C4-2B (cell line): ENCODE measurements at regions not wholly inside any gene's neighbourhood (a gene's known extent, or its start where the extent isn't known, plus 50 kb on each side); places are given as distances from the start of the nearest gene placed in this dataset.

ENCODE experiments used
- H3K27ac ChIP-seq: fragments of 450-650 bp; 2 replicates; pipeline ENCODE4 v1.5.1; 2017
- ZFX ChIP-seq: fragments of 450-650 bp; IDR thresholded peaks from 2 replicates; pipeline ENCODE4 v1.6.1; 2017
- TF ChIP-seq, protein P1 (sequence below): fragments of 450-650 bp; conservative IDR thresholded peaks from 2 replicates; pipeline ENCODE4 v1.5.1; 2017; ENCODE audit warnings: mild to moderate bottlenecking

DNA sequence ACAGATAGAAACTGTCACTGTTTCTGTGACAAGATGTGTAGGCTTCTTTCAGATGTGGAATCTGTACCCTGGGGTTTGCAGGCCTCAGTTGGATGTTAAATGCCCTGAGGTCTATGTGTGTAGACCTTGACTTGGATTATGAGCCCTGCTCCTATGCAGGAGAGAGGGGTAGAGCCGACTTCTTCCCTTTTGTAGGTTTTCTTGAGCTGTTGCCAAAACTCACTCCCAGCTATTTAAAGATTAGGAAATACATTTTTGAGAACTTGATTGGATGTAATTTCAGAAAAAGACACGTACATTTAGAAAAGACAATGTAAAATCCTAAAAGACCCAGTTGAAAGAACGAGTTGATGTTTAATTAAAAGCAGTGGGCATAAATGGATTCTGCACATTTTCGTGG, 374.8 kb downstream of the SLC4A3 start:
- no peak overlapping the region for H3K27ac ChIP-seq
- TF ChIP-seq, protein P1, sequence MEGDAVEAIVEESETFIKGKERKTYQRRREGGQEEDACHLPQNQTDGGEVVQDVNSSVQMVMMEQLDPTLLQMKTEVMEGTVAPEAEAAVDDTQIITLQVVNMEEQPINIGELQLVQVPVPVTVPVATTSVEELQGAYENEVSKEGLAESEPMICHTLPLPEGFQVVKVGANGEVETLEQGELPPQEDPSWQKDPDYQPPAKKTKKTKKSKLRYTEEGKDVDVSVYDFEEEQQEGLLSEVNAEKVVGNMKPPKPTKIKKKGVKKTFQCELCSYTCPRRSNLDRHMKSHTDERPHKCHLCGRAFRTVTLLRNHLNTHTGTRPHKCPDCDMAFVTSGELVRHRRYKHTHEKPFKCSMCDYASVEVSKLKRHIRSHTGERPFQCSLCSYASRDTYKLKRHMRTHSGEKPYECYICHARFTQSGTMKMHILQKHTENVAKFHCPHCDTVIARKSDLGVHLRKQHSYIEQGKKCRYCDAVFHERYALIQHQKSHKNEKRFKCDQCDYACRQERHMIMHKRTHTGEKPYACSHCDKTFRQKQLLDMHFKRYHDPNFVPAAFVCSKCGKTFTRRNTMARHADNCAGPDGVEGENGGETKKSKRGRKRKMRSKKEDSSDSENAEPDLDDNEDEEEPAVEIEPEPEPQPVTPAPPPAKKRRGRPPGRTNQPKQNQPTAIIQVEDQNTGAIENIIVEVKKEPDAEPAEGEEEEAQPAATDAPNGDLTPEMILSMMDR = no peak
- no peak for TF ChIP-seq ZFX

GRCh38 chr2:220002699-220003098, 375.3 kb downstream of the SLC4A3 start:
- no peak overlapping the region for H3K27ac ChIP-seq
- TF ChIP-seq, protein P1 = no peak
- no peak for TF ChIP-seq ZFX

GRCh38 chr2:220005362-220005761, 377.9 kb downstream of the SLC4A3 start:
- H3K27ac ChIP-seq = no peak overlapping the region
- TF ChIP-seq ZFX = no peak
- TF ChIP-seq, protein P1 = no peak

GRCh38 chr2:220006152-220006621, 378.8 kb downstream of the SLC4A3 start:
- TF ChIP-seq, protein P1 = no peak
- no peak overlapping the region for H3K27ac ChIP-seq

DNA sequence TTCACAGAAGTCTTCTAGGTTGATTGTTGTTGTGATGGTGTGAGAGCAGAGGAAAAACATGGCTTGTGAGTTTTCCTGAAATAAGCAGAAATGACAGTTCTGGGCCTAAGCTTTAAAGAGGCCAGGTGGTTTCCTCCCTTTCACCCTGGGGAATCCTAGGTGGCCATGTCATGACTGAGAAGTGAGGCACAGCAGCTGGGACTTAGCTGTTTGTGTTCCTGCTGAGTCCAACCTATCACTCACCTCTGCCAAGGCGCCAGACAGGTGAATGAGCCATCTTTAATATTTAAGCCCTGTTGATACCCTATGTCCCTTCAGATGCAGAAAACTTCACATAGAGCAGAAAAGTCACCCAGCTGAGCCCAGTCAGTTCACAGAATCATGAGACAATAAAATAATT, 384.4 kb downstream of the SLC4A3 start:
- H3K27ac ChIP-seq = no peak overlapping the region
- no peak for TF ChIP-seq ZFX
- TF ChIP-seq, protein P1 = no peak

DNA sequence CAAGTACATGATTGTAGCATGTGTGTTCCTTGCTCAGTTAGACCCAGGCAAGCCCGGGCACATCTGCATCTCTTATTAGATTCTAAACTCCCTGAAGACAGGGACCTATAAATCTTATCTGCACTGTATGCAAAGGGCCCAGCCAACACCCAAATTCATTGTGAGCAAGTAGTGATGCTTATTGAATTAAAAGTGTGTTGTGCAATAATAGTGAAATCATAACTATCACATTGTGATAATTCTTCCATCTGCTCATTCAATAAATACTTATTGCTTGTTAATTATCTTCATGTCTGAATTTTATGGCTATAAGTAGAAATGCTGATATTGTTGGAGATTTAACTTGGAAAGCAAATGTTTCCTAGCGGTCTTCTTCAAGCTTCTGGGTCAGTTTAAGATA, 387.5 kb downstream of the SLC4A3 start:
- no peak for TF ChIP-seq ZFX
- TF ChIP-seq, protein P1 = no peak

GRCh38 chr2:220015576-220015975, 388.1 kb downstream of the SLC4A3 start:
- H3K27ac ChIP-seq = no peak overlapping the region
- TF ChIP-seq ZFX = no peak
- TF ChIP-seq, protein P1 = no peak

More for the DNA sequence above, 387.5 kb downstream of the SLC4A3 start:
- no peak overlapping the region for H3K27ac ChIP-seq
